HG03439 (cell line): ENCODE measurements at regions not wholly inside any gene's neighbourhood (a gene's known extent, or its start where the extent isn't known, plus 50 kb on each side); places are given as distances from the start of the nearest gene placed in this dataset.
"Not testable (repeated sequence)": the region's sequence is repeated elsewhere in the genome, so short reads cannot be mapped to it uniquely, and the experiment has no call there.

Experiments used
- ATAC-seq: cut with Tn5 transposase; IDR thresholded peaks from one replicate; pipeline ENCODE4 v1.9.1; 2021; ENCODE audit warnings: mild to moderate bottlenecking, moderate library complexity; ENCODE audit not compliant: unreplicated experiment

DNA sequence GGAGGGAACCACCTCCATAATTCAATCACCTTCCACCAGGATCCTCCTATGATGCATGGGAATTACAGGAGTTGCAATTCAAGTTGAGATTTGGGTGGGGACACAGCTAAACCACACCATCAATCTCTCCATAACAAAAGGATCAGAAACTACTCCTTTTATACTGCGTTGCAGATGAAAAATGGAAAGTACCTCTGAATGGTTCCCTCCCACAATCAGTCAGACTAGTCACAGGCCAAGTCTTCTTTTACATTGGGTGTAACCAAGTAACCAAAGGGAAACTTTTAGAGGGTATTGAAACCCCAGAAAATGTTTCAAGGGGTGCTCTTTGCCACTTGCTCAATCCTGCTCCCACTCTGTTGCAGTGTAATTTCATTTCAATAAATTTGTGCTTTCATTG, 504.3 kb upstream of the CNTN3 start:
- no peak for ATAC-seq

DNA sequence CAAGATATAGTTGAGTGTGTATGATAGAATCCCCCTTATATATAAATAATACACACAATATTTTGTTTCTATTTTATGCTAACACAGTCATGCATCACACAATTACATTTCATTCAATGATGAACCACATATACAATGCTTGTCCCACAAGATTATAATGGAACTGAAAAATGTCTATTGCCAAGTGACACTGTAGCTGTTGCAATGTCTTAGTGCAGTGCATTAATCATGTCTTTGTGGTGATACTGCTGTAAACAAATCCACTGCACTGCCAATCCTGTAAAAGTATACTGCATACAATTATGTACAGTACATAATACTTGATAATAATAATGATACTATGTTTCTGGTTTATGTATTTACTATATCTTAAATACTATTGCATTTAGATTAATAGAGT, 512.1 kb upstream of the CNTN3 start:
- no peak for ATAC-seq

DNA sequence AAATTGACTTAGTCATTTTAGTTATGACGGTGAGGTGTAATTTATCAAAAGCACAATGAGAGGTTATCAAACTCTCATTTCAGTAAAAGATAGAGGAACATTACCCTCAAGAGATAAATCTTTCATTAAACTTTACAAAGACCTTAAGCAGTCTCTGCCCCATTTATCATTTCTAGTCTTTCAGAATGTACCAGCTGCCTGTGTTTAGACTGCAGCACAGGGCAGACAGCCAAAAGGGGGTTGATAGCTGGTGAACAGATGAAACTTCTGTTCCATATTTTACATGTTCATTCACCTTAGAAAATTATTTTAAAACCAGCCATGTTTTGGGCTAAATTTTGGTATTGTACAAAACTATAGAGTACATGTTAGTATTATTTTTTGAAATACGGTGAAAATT, 514.6 kb upstream of the CNTN3 start:
- ATAC-seq: no peak

DNA sequence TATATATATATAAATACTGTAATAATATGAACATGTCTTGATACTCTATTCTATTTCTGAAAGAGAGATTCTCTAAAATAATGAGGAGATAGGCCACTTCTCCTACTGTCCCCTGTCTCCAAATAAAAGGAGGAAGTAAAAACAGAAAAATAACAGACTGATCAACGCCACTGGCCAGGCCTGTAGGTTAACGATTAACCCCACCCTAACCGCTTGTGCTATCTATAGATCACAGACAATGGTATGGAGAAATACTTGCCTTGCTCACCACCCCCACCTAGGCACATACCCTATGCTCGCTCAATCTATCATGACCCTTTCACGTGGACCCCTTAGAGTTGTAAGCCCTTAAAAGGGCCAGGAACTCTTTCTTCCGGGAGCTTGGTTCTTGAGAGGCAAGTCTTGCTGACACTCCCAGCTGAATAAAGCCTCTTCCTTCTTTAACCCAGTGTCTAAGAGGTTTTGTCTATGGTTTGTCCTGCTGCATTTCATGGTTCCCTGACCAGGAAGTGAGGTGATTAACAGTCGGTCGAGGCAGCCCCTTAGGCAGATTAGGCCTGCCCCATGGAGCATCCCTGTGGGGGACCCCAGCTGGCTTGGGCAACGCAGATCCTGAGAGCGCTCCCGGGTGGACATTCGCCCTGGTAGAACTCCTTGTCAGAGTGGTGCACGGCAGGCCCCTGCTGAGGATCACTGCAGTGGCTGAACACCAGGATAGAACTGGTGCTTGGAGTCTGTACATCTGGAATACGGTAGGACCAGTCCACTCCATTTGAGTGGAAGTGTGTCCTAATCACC, 521.8 kb upstream of the CNTN3 start:
- no peak for ATAC-seq

DNA sequence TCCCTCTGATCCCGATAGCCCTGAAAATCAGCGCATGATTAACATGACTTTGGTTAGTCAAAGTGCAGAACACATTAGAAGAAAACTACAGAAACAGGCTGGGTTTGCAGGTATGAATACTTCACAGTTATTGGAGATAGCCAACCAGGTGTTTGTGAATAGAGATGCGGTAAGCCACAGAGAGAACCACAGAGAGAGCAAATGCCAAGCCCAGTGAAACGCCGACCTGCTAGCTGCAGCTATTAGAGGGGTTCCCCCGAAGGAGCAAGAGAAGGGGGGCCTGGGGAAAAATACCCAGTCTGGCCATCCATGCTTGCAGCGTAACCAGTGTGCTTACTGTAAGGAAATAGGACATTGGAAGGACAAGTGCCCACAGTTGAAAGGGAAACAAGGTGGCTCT, 523.9 kb upstream of the CNTN3 start:
- ATAC-seq: no peak

DNA sequence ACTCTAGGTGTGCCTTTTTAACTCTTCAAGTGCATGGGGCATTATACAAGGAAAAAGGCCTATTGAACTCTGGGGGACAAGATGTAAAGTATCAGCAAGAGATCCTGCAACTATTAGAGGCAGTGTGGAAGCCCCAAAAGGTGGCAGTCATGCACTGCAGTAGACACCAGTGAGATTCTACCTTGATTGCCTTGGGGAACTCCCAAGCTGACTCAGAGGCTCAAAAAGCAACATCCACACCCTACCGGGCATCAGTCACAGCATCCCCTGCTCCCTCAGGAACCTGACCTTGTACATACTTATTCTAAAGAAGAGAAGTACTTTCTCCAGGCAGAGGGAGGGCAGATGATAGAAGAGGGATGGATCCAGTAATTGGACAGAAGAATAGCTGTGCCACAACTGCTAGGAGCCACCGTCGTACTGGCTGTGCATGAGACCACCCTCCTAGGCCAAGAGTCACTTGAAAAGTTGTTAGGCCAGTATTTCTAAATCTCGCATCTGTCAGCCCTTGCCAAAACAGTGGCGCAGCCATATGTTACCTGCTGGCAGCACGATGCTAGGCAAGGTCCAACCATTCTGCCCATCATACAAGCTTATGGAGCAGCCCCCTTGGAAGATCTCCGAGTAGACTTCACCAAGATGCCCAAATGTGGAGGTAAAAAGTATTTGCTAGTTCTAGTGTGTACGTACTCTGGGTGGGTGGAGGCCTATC, 523.1 kb upstream of the FRG2C start:
- ATAC-seq: no peak

DNA sequence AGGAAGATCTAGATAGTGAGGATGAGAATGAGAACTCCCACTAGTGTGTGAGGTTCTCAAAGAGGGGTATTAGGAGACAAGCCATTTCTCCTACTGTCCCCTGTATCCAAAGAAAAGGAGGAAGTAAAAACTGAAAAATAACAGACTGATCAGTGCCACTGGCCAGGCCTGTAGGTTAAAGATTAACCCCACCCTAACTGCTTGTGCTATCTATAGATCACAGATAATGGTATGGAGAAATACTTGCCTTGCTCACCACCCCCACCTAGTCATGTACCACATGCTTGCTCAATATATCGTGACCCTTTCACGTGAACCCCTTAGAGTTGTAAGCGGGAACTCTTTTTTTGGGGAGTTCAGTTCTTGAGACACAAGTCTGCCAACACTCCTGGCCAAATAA, 519.7 kb upstream of the FRG2C start:
- no peak for ATAC-seq

DNA sequence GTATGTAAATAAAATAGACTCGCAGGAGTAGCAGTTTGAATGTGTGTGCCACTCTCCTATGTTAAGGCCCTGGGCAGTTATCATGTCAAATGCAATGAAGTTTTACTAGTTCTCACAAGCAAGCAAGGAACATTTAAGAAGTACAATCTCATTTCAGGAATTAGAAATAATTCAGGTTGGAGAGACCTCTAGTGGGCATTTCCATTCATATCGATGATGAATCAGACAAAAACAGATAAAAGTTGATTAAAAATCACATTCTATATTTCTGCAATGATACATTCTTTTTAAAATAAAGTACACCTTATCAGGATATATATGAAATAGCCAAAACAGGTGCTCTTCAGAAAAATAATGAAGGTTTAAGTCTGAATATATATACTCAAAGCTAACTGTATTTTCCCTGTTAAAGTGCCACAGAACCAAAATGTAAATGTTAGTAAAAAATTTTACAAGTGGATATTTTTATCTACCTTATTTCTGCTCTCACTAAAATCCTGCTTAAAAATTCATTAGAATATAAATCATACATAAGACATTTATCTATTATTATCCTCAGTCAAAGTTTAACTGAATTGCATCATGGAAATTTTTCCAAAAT, 492.4 kb upstream of the FRG2C start:
- no peak for ATAC-seq

DNA sequence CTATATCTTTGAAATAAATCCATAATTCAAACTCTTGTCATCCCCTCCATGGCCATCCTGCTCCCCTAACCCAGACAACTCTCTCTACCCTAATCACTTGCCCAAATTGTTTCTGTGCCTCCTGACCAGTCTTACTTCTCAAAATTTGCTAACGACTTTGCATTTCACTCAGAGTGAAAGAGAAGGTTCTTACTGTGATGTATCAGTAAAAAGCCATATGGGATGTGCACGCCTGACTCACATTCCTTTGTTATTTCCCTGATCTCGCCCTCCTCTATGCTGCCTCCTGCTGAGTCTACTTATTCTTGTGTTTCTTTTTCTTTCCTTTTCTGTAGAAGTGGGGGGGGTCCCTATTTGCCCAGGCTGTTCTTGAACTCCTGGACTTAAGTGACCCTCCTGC, 487.2 kb upstream of the FRG2C start:
- no peak for ATAC-seq

DNA sequence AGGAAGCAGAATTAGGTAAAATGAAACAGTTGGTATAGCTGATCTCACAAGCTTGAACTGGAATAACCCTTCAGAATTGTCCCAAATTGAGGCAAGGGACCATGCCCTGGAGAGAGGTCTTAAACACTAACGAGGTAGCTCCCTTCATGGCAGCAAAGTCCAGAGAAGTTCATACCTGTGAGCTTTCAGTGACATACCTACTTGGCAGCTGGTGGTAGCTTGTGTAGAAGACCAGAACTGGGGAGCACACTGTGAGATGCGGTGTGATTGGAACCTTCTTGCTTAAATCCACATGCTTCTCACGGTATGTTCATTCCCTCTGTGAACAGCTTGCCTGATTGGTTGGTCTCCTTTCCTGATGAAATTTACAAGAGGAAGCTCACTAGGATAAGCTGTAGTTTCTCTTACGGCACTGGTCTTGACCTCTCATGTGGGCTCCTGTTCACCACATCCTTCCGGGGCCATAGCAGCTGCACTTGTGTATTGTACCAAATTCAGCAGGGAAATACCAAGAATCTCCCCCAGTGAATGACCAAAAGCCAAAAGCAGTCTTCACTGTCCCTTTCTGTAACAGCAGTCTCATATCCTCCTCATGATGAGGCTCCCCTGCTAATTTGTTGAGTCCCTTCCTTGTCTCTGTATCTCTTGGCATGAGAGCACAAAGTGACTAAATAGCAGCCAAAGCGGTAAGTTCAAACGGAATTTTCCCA, 483.7 kb upstream of the FRG2C start:
- ATAC-seq: no peak

DNA sequence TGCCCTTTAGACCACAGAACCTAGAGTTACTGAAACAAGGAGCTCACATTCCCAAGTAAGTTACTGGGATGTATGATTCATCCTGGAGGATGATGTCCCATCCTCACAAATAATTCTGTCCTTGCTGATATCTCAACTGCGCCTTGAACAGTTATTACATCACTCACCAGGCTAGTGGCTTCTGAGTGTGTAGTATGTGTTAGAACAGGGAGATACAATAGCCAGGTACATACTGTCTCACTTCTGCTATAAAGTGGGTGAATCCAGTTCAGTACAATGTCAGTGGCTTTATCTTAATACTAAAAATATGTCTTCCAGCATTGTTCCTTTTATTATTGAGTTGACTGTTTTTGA, 483.2 kb upstream of the FRG2C start:
- no peak for ATAC-seq

DNA sequence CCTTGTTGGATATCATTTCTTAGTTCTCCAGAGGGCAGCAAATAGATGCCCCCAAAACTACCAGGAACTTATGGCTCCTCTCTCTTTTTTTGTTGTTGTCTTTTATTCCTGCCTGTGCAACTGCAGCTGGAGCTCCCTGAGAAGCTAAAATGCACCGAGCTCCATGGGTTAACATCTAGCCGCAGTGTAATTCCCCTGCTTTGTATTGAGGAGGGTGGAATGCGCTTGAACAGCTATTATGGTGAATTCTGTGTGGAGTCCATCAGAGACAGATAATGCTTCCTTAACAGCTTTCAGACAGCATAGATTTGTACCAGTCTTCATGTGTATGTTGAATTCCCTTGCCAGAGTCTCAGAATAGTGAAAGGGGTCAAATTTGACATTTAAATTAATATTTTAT, 475.2 kb upstream of the FRG2C start:
- no peak for ATAC-seq

DNA sequence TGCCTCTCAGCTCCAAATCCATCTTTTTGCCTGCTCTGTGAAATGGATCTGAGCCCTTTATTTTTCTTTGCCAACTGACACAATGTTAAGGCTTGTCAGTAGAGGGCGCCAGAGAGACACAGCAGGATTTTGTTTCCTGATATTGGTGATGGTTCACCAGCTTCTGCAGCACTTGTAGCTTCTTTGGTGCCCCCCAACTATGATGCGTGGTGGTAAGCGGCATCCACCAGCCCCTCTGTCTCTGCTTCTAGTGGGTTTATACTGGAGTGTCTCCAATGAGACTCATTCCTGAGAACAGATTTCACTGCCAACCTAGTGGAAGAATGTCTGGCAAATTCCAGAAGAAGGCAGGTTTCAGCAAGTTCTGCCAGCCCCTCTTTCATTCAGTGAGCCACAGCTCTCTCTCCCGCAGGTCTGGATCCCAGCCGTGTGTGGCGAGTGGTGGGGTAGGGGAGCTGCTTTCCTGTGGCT, 471.9 kb upstream of the FRG2C start:
- ATAC-seq: peak; percentile 79

DNA sequence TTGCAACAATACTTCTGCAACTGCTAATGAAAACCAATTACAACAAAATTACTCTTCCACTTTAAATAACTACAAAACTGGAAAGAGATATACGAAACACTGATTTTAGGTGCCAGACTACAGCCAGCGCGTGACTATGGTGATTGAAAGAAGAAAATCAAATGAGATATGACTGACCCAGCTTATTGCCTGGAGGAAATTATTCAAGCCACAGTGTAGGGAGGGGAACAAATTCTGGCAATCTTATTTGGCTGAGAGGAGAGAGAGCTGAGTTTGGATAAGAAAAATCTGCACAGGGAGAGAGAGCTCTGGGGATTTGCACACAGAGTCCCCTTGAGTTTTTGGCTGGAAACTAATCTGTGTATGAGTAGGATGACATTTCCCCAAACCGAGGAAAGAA, 470.3 kb upstream of the FRG2C start:
- no peak for ATAC-seq

DNA sequence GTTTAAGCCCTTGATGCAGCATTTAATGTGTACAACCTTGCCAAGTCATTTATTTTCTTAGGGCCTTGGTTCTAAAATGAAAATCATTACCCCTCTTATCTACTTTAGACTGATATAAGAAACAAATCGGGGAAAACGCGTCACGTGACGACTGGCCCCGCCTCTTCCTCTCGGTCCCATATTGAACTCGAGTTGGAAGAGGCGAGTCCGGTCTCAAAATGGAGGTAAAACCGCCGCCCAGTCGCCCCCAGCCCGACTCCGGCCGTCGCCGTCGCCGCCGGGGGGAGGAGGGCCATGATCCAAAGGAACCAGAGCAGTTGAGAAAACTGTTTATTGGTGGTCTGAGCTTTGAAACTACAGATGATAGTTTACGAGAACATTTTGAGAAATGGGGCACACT, 449.8 kb upstream of the FRG2C start:
- ATAC-seq: not testable (repeated sequence)

DNA sequence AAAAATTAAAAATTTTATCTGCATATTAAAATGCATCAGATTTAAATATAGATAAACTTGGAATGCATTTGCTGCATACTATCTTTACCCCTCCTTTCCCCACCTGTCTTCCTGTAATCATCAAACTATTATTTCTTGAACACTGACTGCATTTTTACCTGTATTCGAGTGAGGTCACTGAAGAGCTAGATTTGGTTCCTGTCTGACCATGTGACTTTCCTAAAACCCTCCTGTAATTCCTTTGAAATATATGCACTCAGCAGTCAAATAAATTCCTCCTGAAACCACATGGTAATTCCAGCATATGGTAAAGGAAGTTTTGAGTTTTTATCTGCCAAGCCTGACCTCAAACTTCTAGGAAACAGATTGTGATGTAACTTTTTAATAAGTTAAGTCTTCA, 445.6 kb upstream of the FRG2C start:
- ATAC-seq: no peak

DNA sequence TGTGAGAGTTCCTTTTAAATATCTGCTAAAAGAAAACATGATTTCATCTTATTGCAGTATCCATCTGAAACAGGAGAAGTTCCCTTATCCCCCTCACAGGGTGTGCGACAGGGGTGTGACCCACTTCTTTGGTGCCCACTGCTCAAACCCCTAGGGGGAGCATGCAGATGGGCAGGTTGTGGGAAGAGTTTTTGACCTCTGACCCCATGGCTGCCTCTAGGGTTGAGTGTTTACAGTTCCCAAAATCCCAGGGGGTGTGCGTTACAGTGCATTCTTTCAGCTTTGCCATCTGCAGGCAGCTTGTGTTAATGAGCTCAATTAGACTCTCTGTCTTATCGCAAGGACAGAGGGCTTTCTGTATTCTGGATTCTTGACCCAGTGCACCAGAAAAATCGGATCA, 443.2 kb upstream of the FRG2C start:
- ATAC-seq: no peak

DNA sequence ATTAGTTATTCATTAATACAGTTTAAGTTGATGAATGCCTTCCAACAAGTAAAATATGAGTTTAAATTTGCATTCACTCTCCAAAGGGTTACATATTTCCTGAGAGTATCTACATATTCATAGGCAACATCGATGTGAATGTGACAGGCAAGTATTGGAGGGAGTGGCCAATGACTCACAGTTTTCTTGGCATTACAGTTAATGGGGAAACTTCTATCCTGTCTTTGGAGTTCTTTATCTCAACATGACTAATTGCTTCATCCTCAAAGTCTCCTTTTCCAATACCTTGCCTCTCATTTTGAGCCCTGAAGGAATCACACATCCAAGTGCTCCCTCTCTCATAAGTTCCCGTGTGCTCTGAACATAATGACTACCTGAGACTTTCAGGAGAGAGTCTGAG, 439.7 kb upstream of the FRG2C start:
- no peak for ATAC-seq

DNA sequence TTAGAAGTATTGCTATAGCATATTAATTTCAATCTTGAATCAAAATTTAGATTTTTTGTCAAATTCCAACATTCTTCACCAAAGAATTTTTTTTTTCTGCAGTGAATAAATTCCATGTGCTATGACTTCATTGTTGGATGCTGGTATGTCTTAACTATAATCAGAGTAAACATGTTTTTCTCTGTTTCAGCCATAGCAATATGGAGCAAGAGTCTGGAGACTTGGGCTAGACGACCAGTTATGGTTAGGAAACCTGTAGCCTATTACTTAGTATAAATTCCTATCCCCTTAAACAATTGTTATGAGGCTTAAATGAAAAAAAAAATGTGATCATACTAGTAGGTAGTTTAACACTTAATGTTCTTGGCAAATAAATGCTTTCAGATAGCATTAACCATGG, 431.9 kb upstream of the FRG2C start:
- ATAC-seq: no peak

DNA sequence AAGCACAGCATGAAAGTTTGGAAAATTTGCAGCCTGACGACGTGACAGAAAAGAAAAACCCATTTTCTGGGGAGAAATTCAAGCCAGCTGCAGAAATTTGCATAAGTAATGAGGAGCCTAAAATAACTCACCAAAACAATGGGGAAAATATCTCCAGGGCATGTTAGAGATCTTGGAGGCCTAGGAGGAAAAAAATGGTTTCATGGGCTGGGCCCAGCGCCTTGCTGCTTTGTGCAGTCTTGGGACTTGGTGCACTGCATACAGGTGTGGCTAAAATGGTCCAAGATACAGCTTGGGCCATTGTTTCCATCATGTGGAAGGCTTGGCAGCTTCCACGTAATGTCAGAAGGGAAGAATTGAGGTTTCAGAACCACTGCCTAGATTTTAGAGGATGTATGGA, 428.5 kb upstream of the FRG2C start:
- no peak for ATAC-seq

DNA sequence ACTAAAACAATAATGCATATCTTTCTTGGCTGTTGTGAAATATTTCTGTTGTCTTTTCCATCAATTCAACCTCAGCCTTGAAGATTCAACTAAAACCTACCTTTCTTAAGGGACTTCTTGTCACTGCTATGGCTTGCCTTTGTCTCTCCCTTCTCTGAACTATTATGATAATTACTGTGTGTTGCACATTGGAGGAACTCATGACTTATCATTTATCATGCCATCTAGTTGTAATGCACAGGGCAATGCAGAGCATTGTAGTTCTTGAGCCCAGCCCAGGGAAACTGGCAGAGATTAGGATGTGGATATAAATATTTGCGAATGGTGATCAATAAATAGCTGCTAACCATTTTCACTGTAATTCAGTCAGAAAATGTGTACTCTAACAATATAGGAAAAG, 427.1 kb upstream of the FRG2C start:
- no peak for ATAC-seq

DNA sequence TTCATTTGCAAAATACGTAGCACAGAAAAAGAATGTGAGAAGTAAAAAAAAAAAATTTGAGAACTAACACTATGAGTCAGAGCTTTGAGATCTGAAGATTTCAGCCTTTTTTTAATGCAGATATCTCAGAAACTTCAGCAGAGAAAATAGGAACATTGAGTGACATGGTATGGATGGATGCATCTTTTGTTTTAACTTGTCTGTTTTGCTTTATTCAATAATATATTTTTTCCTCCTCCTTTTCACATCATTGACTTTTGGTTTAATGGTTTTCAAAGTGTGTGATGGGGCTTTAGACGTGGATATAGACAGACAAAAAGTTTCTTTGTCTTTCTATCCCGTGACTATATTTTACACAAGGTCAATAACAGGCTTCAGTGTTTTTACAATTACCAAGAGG, 426.7 kb upstream of the FRG2C start:
- ATAC-seq: no peak
